IPS DF 19.7 (cell line): ENCODE measurements at regions not wholly inside any gene's neighbourhood (a gene's known extent, or its start where the extent isn't known, plus 50 kb on each side); places are given as distances from the start of the nearest gene placed in this dataset.
"Not testable (repeated sequence)": the region's sequence is repeated elsewhere in the genome, so short reads cannot be mapped to it uniquely, and the experiment has no call there.

Experiments
- DNase-seq: peaks from one replicate; pipeline ENCODE4 v3.0.0-alpha.2; 2013; ENCODE audit warnings: low read depth, low spot score

GRCh38 chr13:94902722-94903407, 190.5 kb upstream of the SOX21 start:
- no peak for DNase-seq

GRCh38 chr13:94901070-94901469, 188.7 kb upstream of the SOX21 start:
- DNase-seq: no peak

- no peak for DNase-seq
Observed at GRCh38 chr13:94896719-94897317, 184.5 kb upstream of the SOX21 start.

- no peak for DNase-seq
Observed at GRCh38 chr13:94896238-94896637, 183.9 kb upstream of the SOX21 start.

- no peak for DNase-seq
Observed at GRCh38 chr13:94886191-94886590, 173.8 kb upstream of the SOX21 start.

- no peak for DNase-seq
Observed at GRCh38 chr13:94880463-94880862, 168.1 kb upstream of the SOX21 start.

- DNase-seq: no peak
Observed at GRCh38 chr13:94878602-94879165, 166.3 kb upstream of the SOX21 start.

- DNase-seq: no peak
Observed at GRCh38 chr13:94864474-94864873, 152.1 kb upstream of the SOX21 start.

- no peak for DNase-seq
Observed at GRCh38 chr13:94860981-94861407, 148.6 kb upstream of the SOX21 start.

GRCh38 chr13:94859811-94860210, 147.5 kb upstream of the SOX21 start:
- DNase-seq: no peak

- DNase-seq: no peak
Observed at GRCh38 chr13:94859278-94859691, 146.9 kb upstream of the SOX21 start.

- no peak for DNase-seq
Observed at GRCh38 chr13:94858856-94859255, 146.5 kb upstream of the SOX21 start.

GRCh38 chr13:94854688-94855087, 142.3 kb upstream of the SOX21 start:
- DNase-seq: no peak

GRCh38 chr13:94851576-94851975, 139.2 kb upstream of the SOX21 start:
- no peak for DNase-seq

GRCh38 chr13:94849254-94849653, 136.9 kb upstream of the SOX21 start:
- no peak for DNase-seq

GRCh38 chr13:94842901-94843300, 130.6 kb upstream of the SOX21 start:
- no peak for DNase-seq

GRCh38 chr13:94837056-94837455, 124.7 kb upstream of the SOX21 start:
- DNase-seq: not testable (repeated sequence)

- no peak for DNase-seq
Observed at GRCh38 chr13:94829837-94830365, 117.6 kb upstream of the SOX21 start.

GRCh38 chr13:94829185-94829836, 117.0 kb upstream of the SOX21 start:
- no peak for DNase-seq

- no peak for DNase-seq
Observed at GRCh38 chr13:94827566-94827965, 115.2 kb upstream of the SOX21 start.

- DNase-seq: peak; percentile 91
Observed at GRCh38 chr13:94825507-94825906, 113.2 kb upstream of the SOX21 start.

- DNase-seq: no peak
Observed at GRCh38 chr13:94824601-94825000, 112.3 kb upstream of the SOX21 start.
